HFF-Myc (cell line): ENCODE measurements at regions not wholly inside any gene's neighbourhood (a gene's known extent, or its start where the extent isn't known, plus 50 kb on each side); places are given as distances from the start of the nearest gene placed in this dataset.

Experiments
- DNase-seq: peaks from one replicate; pipeline ENCODE4 v3.0.0-alpha.2; 2011; ENCODE audit warnings: low read depth; ENCODE audit errors: extremely low read depth
- H3K4me3 ChIP-seq: replicated peaks from 2 replicates; pipeline ENCODE4 v1.5.1; 2011; ENCODE audit warnings: low read depth, mild to moderate bottlenecking, control low read depth, low read length
- TF ChIP-seq, protein P1 (sequence below): IDR thresholded peaks from 2 replicates; pipeline ENCODE4 v1.5.1; 2012; ENCODE audit warnings: mild to moderate bottlenecking, low read depth, low read length, control low read depth; ENCODE audit errors: missing control alignments

DNA sequence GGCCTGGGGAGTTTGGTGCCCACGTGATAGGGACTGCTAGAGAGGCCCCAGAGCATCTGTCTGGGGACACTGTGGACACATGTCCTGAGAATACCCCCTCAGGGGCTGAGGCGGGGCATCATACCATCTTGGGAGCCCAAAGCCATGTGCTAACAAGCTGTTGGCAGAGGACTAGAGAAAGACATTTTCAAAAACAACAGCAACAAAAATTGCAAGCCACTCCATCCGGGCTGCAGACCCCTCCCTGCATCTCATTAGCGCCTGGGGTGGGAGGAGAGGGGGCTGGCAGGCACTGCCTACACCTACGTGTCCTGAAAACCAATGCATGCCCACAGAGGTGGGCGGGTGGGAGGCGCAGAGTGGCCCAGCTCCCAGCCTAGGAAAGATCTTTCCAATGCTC lies 507.4 kb upstream of the PODXL start:
- no peak for DNase-seq
- no peak overlapping the region for H3K4me3 ChIP-seq
- TF ChIP-seq, protein P1, sequence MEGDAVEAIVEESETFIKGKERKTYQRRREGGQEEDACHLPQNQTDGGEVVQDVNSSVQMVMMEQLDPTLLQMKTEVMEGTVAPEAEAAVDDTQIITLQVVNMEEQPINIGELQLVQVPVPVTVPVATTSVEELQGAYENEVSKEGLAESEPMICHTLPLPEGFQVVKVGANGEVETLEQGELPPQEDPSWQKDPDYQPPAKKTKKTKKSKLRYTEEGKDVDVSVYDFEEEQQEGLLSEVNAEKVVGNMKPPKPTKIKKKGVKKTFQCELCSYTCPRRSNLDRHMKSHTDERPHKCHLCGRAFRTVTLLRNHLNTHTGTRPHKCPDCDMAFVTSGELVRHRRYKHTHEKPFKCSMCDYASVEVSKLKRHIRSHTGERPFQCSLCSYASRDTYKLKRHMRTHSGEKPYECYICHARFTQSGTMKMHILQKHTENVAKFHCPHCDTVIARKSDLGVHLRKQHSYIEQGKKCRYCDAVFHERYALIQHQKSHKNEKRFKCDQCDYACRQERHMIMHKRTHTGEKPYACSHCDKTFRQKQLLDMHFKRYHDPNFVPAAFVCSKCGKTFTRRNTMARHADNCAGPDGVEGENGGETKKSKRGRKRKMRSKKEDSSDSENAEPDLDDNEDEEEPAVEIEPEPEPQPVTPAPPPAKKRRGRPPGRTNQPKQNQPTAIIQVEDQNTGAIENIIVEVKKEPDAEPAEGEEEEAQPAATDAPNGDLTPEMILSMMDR = no peak

DNA sequence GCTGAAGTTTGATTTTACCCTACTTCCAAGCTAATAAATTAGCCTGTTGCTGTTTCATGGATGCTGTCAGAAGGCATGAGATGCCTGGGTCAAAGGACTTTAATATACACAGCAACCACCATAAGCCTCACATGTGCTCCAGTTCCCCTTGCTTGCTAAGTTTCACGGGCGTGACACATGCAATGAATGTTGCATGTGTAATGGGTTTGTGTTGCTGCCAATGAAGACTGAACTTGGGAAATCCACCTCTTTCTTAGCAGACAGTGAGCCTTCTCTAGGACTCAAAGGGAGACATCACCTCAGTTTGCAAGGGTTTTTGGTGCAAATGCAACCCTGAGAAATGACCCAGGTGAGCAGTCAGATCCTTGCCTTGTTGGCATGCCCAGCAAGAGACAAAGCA lies 505.5 kb upstream of the PODXL start:
- TF ChIP-seq, protein P1 = no peak
- no peak for DNase-seq
- H3K4me3 ChIP-seq = no peak overlapping the region

DNA sequence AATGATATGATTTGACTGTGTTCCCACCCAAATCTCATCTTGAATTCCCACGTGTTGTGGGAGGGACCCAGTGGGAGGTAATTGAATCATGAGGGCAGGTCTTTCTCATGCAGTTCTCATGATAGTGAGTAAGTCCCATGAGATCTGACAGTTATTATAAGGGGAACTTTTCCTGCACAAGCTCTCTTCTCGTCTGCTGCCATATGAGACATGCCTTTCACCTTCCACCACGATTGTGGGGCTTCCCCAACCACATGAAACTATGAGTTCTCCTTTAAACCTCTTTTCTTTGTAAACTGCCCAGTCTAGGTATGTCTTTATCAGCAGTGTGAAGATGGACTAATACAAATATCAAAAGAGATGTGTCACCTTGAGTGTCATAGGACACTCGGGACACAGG lies 502.7 kb upstream of the PODXL start:
- TF ChIP-seq, protein P1 = no peak
- no peak overlapping the region for H3K4me3 ChIP-seq
- no peak for DNase-seq

DNA sequence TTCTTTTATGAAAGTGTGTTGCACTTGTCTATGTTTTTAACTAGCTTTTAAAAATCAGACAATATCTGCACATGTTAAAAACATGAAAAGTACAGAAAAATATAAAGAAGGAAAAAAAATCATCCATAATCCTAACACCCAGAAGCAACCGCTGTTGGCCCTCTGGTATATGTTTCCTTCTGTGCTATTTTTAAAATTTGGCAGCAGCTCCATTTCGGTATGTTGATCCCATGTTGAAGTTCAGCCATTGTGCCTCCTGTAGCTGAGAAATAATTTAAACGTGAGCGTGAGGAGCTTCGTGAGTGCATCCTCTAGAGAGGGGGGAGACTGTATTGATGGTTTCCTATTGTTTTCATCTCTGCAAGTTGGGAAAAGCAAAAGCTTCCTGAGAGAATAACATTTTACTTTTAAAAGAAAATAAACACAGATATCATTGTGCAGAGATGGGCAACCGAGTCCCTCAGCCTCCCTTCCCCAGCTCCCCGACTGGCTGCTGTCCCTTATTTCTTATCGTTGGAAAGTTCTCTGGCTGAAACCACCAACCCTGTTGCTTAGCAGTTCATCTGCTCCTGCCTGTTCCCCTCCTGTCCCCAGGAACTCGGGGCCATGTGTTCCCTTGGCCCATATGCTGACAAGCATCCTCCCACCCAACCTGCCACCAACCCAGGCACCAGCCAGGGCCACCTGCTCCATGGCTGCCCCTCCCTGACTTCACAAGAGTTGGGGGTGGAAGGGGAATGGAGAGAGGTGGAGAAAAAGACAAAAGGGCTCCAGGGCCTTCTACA lies 499.1 kb upstream of the PODXL start:
- TF ChIP-seq, protein P1 = no peak
- no peak for DNase-seq
- no peak overlapping the region for H3K4me3 ChIP-seq

DNA sequence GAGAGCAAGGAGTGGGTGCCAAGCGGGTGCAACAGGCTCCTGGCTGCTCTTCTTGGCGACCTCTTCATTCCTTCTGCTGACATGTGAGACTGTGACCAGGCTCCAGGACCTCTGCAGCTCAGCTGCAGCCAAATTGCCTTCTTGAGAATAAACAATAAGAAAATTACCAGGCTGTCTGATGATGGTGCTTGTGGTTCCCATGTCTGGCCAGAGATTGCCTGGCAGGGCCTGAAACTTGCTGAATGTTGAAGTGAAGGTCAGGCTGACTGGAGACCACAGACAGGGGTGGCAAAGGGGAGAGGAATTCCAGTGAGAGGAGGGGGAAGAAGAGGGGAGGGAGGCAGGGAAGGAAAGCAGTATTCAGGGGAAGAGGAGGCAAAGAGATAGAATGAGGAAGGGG lies 497.4 kb upstream of the PODXL start:
- no peak for DNase-seq
- H3K4me3 ChIP-seq = no peak overlapping the region
- TF ChIP-seq, protein P1 = no peak

DNA sequence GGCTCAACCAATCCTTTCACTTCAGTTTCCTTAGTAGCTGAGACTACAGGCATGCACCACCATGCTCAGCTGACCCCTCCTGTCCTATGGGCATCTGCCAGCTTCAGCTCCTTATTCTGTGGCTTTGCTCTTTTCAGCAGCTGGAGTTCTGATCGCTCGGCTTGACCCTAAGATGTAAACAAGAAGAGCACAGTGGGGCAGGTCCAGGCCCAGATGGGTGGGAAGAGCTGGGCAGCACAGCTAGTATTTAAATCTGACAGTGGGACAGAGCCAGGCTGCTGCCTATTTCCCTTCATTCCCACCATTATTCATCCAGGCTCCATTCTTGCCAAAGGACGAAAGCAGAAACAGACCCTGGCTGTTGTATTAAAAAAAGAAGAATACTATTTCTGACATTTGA lies 494.9 kb upstream of the PODXL start:
- TF ChIP-seq, protein P1 = no peak
- no peak for DNase-seq
- no peak overlapping the region for H3K4me3 ChIP-seq
